MM.1S (cell line): ENCODE measurements at regions not wholly inside any gene's neighbourhood (a gene's known extent, or its start where the extent isn't known, plus 50 kb on each side); places are given as distances from the start of the nearest gene placed in this dataset.
A peak's percentile ranks its signal among the peaks of the same experiment; 100 is the strongest.

Experiments
- CTCF ChIP-seq: fragments of 300-600 bp; sonication (generic); IDR thresholded peaks from 2 replicates; pipeline ENCODE4 v1.5.1; 2016; ENCODE audit warnings: antibody characterized with exemption, low read length, mixed read lengths
- EZH2 ChIP-seq: fragments of 300-600 bp; sonication (generic); optimal IDR thresholded peaks from 2 replicates; pipeline ENCODE3; 2017; ENCODE audit warnings: low read depth, mild to moderate bottlenecking, antibody characterized with exemption, low read length, mixed read lengths

GRCh38 chr5:112491257-112491656 lies 72.2 kb upstream of the EPB41L4A start:
- TF ChIP-seq CTCF (peak; percentile 50), EZH2 (no peak)
